ENCODE measurements at regions not wholly inside any gene's neighbourhood (a gene's known extent, or its start where the extent isn't known, plus 50 kb on each side); places are given as distances from the start of the nearest gene placed in this dataset.

- TF ChIP-seq USF2 (IDR thresholded peaks at IDR 0.05; ENCODE audit: borderline replicate concordance, low read depth, low read length) (no peak), GATA2 (CRISPR knock-in tag; IDR thresholded peaks at IDR 0.05) (no peak), TAF1 (IDR thresholded peaks at IDR 0.05; ENCODE audit: borderline replicate concordance, low read depth, low read length) (no peak), ZBTB33 (IDR thresholded peaks at IDR 0.05; ENCODE audit: borderline replicate concordance, low read depth) (no peak), EZH2phosphoT487 (IDR thresholded peaks at IDR 0.05; ENCODE audit: borderline replicate concordance, low read depth) (no peak)
- TF ChIP-seq, protein P1, sequence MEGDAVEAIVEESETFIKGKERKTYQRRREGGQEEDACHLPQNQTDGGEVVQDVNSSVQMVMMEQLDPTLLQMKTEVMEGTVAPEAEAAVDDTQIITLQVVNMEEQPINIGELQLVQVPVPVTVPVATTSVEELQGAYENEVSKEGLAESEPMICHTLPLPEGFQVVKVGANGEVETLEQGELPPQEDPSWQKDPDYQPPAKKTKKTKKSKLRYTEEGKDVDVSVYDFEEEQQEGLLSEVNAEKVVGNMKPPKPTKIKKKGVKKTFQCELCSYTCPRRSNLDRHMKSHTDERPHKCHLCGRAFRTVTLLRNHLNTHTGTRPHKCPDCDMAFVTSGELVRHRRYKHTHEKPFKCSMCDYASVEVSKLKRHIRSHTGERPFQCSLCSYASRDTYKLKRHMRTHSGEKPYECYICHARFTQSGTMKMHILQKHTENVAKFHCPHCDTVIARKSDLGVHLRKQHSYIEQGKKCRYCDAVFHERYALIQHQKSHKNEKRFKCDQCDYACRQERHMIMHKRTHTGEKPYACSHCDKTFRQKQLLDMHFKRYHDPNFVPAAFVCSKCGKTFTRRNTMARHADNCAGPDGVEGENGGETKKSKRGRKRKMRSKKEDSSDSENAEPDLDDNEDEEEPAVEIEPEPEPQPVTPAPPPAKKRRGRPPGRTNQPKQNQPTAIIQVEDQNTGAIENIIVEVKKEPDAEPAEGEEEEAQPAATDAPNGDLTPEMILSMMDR (IDR thresholded peaks at IDR 0.05) = no peak
Observed at GRCh38 chr11:29364006-29364405, 652.8 kb downstream of the KCNA4 start (continued).

- peaks cover 0 to 4% of the 10 kb centered on the region in 2 experiments; a peak in 1 of 4 replicates for H3K4me1 ChIP-seq (ENCODE audit: control insufficient read depth in 1 of 2, insufficient read depth in 2 of 2, low read depth in 1 of 2, low read length in 1 of 2)
- 2% methylated on average over 1 of the region's 1 CpG for WGBS (ENCODE audit: low lambda C conversion rate)
- H3K79me2 ChIP-seq (ENCODE audit: insufficient read depth) = no peaks in the 10 kb centered on the region
- no peaks in the 10 kb centered on the region for H3K36me3 ChIP-seq (replicated peaks in 1 of 2; ENCODE audit: control insufficient read depth in 1 of 2, insufficient read depth in 2 of 2, low read length in 1 of 2)
- POLR2A ChIA-PET = no interaction called here
- no peaks in the 10 kb centered on the region for H3F3A ChIP-seq (replicated peaks; ENCODE audit: insufficient read depth)
- CTCF ChIA-PET = no interaction called here
- no peaks in the 10 kb centered on the region for H4K20me1 ChIP-seq (ENCODE audit: insufficient read depth)
- H3K4me2 ChIP-seq = no peak overlapping the region
- no peaks in the 10 kb centered on the region for H3K9me3 ChIP-seq
- no peak overlapping the region for H2AFZ ChIP-seq (ENCODE audit: low read depth)
- H3K9me2 ChIP-seq = no peaks in the 10 kb centered on the region
- no peak overlapping the region for H3K27ac ChIP-seq (ENCODE audit: low read depth in 2 of 2, low read length in 1 of 2)
- TF ChIP-seq ZBTB33 (IDR thresholded peaks at IDR 0.05; ENCODE audit: borderline replicate concordance, low read depth) (no peak), NRF1 (IDR thresholded peaks at IDR 0.05; ENCODE audit: low read depth, low read length) (no peak), FOXJ3 (CRISPR knock-in tag; IDR thresholded peaks at IDR 0.05) (no peak), NFIC (IDR thresholded peaks at IDR 0.05; ENCODE audit: borderline replicate concordance) (no peak), MXI1 (IDR thresholded peaks at IDR 0.05; ENCODE audit: low read depth, low read length) (no peak), SMC3 (IDR thresholded peaks at IDR 0.05; ENCODE audit: low read depth, low read length) (no peak), USF2 (IDR thresholded peaks at IDR 0.05; ENCODE audit: borderline replicate concordance, low read depth, low read length) (no peak), FOSL2 (IDR thresholded peaks at IDR 0.05; ENCODE audit: borderline replicate concordance, low read depth) (no peak), JUND (IDR thresholded peaks at IDR 0.05) (no peak), YY1 (IDR thresholded peaks at IDR 0.05; ENCODE audit: low read depth) (no peak), RFX5 (IDR thresholded peaks at IDR 0.05; ENCODE audit: low read length) (no peak)
- TF ChIP-seq, protein P2, sequence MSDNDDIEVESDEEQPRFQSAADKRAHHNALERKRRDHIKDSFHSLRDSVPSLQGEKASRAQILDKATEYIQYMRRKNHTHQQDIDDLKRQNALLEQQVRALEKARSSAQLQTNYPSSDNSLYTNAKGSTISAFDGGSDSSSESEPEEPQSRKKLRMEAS (IDR thresholded peaks at IDR 0.05; ENCODE audit: low read depth) = no peak
- H3K4me3 ChIP-seq (ENCODE audit: low read depth in 2 of 2, low read length in 1 of 2) = no peak overlapping the region
- H3K9ac ChIP-seq = no peak overlapping the region
- H3K27me3 ChIP-seq (ENCODE audit: insufficient read depth) = no peaks in the 10 kb centered on the region
- no peak for DNase-seq
Observed at GRCh38 chr11:29361369-29361768, 655.5 kb downstream of the KCNA4 start.
